ENCODE measurements at regions not wholly inside any gene's neighbourhood (a gene's known extent, or its start where the extent isn't known, plus 50 kb on each side); places are given as distances from the start of the nearest gene placed in this dataset.

- H3K4me3 ChIP-seq = no peak overlapping the region
- TF ChIP-seq POLR2A (IDR thresholded peaks at IDR 0.05) = no peak
- intact Hi-C loops (cut with DNase I; ENCODE audit: low total_unique reads) = no loop called here
- H3K27me3 ChIP-seq = no peaks in the 10 kb centered on the region
- no peak overlapping the region for H3K27ac ChIP-seq
- DNase-seq (no peak), ATAC-seq (no peak)
- in situ Hi-C loops (cut with MboI; ENCODE audit: low sequenced_read_pairs in 4 of 4) = no loop called here
- no peaks in the 10 kb centered on the region for H3K36me3 ChIP-seq
- no peaks in the 10 kb centered on the region for H3K4me1 ChIP-seq
- no peaks in the 10 kb centered on the region for H3K9me3 ChIP-seq
Observed at GRCh38 chr14:31957565-31957964, 119.5 kb upstream of the ARHGAP5 start.

- TF ChIP-seq CTCF (IDR thresholded peaks at IDR 0.05 in 4 of 5, conservative IDR thresholded peaks at IDR 0.05 in 1 of 5) (no peak), POLR2A (IDR thresholded peaks at IDR 0.05) (no peak)
- no peak overlapping the region for H3K27ac ChIP-seq
- no peaks in the 10 kb centered on the region for H3K36me3 ChIP-seq
- no peaks in the 10 kb centered on the region for H3K9me3 ChIP-seq
- no peak for ATAC-seq
- no peaks in the 10 kb centered on the region for H3K4me1 ChIP-seq
- intact Hi-C loops (cut with DNase I; ENCODE audit: low total_unique reads) = no loop called here
- DNase-seq = no peak
- no peak overlapping the region for H3K4me3 ChIP-seq
- H3K27me3 ChIP-seq = no peaks in the 10 kb centered on the region
- in situ Hi-C loops (cut with MboI; ENCODE audit: low sequenced_read_pairs in 4 of 4) = no loop called here
Observed at GRCh38 chr14:31960039-31960438, 117.1 kb upstream of the ARHGAP5 start.

GRCh38 chr14:31961896-31962295 is 115.2 kb upstream of the ARHGAP5 start:
- no peaks in the 10 kb centered on the region for H3K9me3 ChIP-seq
- no peak for DNase-seq
- TF ChIP-seq POLR2A (IDR thresholded peaks at IDR 0.05) (no peak), CTCF (IDR thresholded peaks at IDR 0.05 in 4 of 5, conservative IDR thresholded peaks at IDR 0.05 in 1 of 5) (no peak)
- H3K27ac ChIP-seq = no peak overlapping the region
- in situ Hi-C loops (cut with MboI; ENCODE audit: low sequenced_read_pairs in 4 of 4) (no loop called here), intact Hi-C loops (cut with DNase I; ENCODE audit: low total_unique reads) (no loop called here)
- no peak for ATAC-seq
- no peaks in the 10 kb centered on the region for H3K27me3 ChIP-seq
- peaks cover 0 to 4% of the 10 kb centered on the region in 2 donors for H3K4me1 ChIP-seq
- H3K4me3 ChIP-seq = no peak overlapping the region
- no peaks in the 10 kb centered on the region for H3K36me3 ChIP-seq

GRCh38 chr14:31962920-31963319 is 114.2 kb upstream of the ARHGAP5 start:
- H3K9me3 ChIP-seq = no peaks in the 10 kb centered on the region
- no peak for TF ChIP-seq CTCF (IDR thresholded peaks at IDR 0.05 in 4 of 5, conservative IDR thresholded peaks at IDR 0.05 in 1 of 5)
- DNase-seq (no peak), ATAC-seq (no peak)
- in situ Hi-C loops (cut with MboI; ENCODE audit: low sequenced_read_pairs in 4 of 4) (no loop called here), intact Hi-C loops (cut with DNase I; ENCODE audit: low total_unique reads) (no loop called here)
- H3K27me3 ChIP-seq = no peaks in the 10 kb centered on the region
- H3K36me3 ChIP-seq = no peaks in the 10 kb centered on the region
- no peak overlapping the region for H3K4me3 ChIP-seq
- peaks cover 0 to 4% of the 10 kb centered on the region in 2 donors for H3K4me1 ChIP-seq
- H3K27ac ChIP-seq = no peak overlapping the region

- TF ChIP-seq POLR2A (IDR thresholded peaks at IDR 0.05) (no peak), CTCF (IDR thresholded peaks at IDR 0.05 in 4 of 5, conservative IDR thresholded peaks at IDR 0.05 in 1 of 5) (no peak)
- ATAC-seq (no peak), DNase-seq (no peak)
- H3K27me3 ChIP-seq = no peaks in the 10 kb centered on the region
- in situ Hi-C loops (cut with MboI; ENCODE audit: low sequenced_read_pairs in 4 of 4) (no loop called here), intact Hi-C loops (cut with DNase I; ENCODE audit: low total_unique reads) (no loop called here)
- H3K9me3 ChIP-seq = no peaks in the 10 kb centered on the region
- peaks cover 0 to 4% of the 10 kb centered on the region in 2 donors for H3K4me1 ChIP-seq
- H3K36me3 ChIP-seq = no peaks in the 10 kb centered on the region
- H3K27ac ChIP-seq = no peak overlapping the region
- H3K4me3 ChIP-seq = no peak overlapping the region
Observed at GRCh38 chr14:31963587-31963986, 113.5 kb upstream of the ARHGAP5 start.

Measured in gastrocnemius medialis (tissue), 4 donors.